Fibroblast of lung (primary cell): ENCODE measurements at regions not wholly inside any gene's neighbourhood (a gene's known extent, or its start where the extent isn't known, plus 50 kb on each side); places are given as distances from the start of the nearest gene placed in this dataset.

ENCODE experiments used
- DNase-seq, 2 donors: peaks; one replicate each; pipeline versions ENCODE4 v3.0.0 to v3.0.0-alpha.2; 2010; ENCODE audit warnings: low read depth in 2 of 2
- H2AFZ ChIP-seq: 2 replicates; pipeline ENCODE4 v1.5.1; 2012; ENCODE audit warnings: low read length, control low read depth, inconsistent platforms
- H3K27ac ChIP-seq: 2 replicates; pipeline ENCODE4 v1.5.1; 2011; ENCODE audit warnings: low read length, control low read depth; ENCODE audit not compliant: insufficient read depth
- H3K27me3 ChIP-seq: 2 replicates; pipeline ENCODE4 v1.5.1; 2011; ENCODE audit warnings: mild to moderate bottlenecking, low read length; ENCODE audit not compliant: control insufficient read depth, insufficient read depth
- H3K36me3 ChIP-seq: 2 replicates; pipeline ENCODE4 v1.5.1; 2011; ENCODE audit warnings: low read length; ENCODE audit not compliant: control insufficient read depth, insufficient read depth
- H3K4me1 ChIP-seq: 2 replicates; pipeline ENCODE4 v1.5.1; 2011; ENCODE audit warnings: low read length; ENCODE audit not compliant: control insufficient read depth, insufficient read depth; ENCODE audit errors: extremely low read depth
- H3K4me2 ChIP-seq: 2 replicates; pipeline ENCODE4 v1.5.1; 2011; ENCODE audit warnings: low read length, control low read depth; ENCODE audit not compliant: insufficient read depth; ENCODE audit errors: extremely low read depth
- H3K4me3 ChIP-seq, 4 experiments: fragments of 200-600 bp in 1 of 4; sonication (generic) in 1 of 4; replicated peaks in 1 of 4; 2 replicates each; pipeline ENCODE4 v1.5.1; 2011 to 2016; ENCODE audit warnings: low read length in 4 of 4, low read depth in 3 of 4, mild to moderate bottlenecking in 3 of 4, control low read depth in 2 of 4, inconsistent platforms in 1 of 4, mixed read lengths in 1 of 4; ENCODE audit not compliant: insufficient read depth in 1 of 4; ENCODE audit errors: control extremely low read depth in 1 of 4
- H3K79me2 ChIP-seq: 2 replicates; pipeline ENCODE4 v1.5.1; 2012; ENCODE audit warnings: mild to moderate bottlenecking, low read length, inconsistent platforms; ENCODE audit not compliant: control insufficient read depth, insufficient read depth
- H3K9ac ChIP-seq: 2 replicates; pipeline ENCODE4 v1.5.1; 2011; ENCODE audit warnings: mild to moderate bottlenecking, low read length, control low read depth; ENCODE audit not compliant: insufficient read depth
- H3K9me3 ChIP-seq: 2 replicates; pipeline ENCODE4 v1.5.1; 2012; ENCODE audit warnings: low read depth, low read length; ENCODE audit not compliant: control insufficient read depth, insufficient read depth
- H4K20me1 ChIP-seq: 2 replicates; pipeline ENCODE4 v1.5.1; 2011; ENCODE audit warnings: low read length; ENCODE audit not compliant: control insufficient read depth, insufficient read depth; ENCODE audit errors: extremely low read depth
- EZH2 ChIP-seq: IDR thresholded peaks from 2 replicates; pipeline ENCODE4 v1.5.1; 2012; ENCODE audit warnings: low read length, control low read depth, mild to moderate bottlenecking; ENCODE audit errors: missing control alignments
- TF ChIP-seq, protein P1 (sequence below), 2 donors: IDR thresholded peaks in 1 of 2; conservative IDR thresholded peaks in 1 of 2; 1 replicate in 1 of 2; 2 replicates in 1 of 2; pipeline ENCODE4 v1.5.1; 2011 to 2012; ENCODE audit warnings: low read length in 2 of 2, control low read depth in 1 of 2, inconsistent platforms in 1 of 2, low read depth in 1 of 2, mild to moderate bottlenecking in 1 of 2

DNA sequence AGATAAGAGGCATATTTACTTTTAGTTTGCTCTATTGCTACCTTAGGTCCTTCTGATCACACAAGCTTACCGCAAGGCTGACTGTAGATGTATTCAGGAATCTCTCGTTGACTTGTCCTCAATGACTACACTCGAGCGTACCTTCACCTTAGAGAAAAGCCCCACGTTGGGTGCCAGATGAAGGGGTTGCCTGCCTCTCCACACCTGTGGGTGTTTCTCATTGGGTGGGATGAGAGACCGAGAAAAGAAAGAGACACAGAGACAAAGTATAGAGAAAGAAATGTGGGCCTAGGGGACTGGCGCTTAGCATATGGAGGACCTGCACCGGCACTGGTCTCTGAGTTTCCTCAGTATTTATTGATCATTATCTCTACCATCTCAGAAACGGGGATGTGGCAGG lies 51.8 kb downstream of the ASCL4 start:
- H3K4me1 ChIP-seq: no peaks in the 10 kb centered on the region
- H4K20me1 ChIP-seq: no peaks in the 10 kb centered on the region
- no peak overlapping the region for H2AFZ ChIP-seq
- TF ChIP-seq, protein P1, sequence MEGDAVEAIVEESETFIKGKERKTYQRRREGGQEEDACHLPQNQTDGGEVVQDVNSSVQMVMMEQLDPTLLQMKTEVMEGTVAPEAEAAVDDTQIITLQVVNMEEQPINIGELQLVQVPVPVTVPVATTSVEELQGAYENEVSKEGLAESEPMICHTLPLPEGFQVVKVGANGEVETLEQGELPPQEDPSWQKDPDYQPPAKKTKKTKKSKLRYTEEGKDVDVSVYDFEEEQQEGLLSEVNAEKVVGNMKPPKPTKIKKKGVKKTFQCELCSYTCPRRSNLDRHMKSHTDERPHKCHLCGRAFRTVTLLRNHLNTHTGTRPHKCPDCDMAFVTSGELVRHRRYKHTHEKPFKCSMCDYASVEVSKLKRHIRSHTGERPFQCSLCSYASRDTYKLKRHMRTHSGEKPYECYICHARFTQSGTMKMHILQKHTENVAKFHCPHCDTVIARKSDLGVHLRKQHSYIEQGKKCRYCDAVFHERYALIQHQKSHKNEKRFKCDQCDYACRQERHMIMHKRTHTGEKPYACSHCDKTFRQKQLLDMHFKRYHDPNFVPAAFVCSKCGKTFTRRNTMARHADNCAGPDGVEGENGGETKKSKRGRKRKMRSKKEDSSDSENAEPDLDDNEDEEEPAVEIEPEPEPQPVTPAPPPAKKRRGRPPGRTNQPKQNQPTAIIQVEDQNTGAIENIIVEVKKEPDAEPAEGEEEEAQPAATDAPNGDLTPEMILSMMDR (conservative IDR thresholded peaks at IDR 0.05 in 1 of 2, IDR thresholded peaks at IDR 0.05 in 1 of 2; ENCODE audit: low read depth in 1 of 2, low read length in 2 of 2): no peak
- TF ChIP-seq EZH2: no peak
- H3K4me3 ChIP-seq: no peak overlapping the region
- H3K27me3 ChIP-seq: no peaks in the 10 kb centered on the region
- H3K79me2 ChIP-seq: no peaks in the 10 kb centered on the region
- DNase-seq: no peak
- no peaks in the 10 kb centered on the region for H3K9me3 ChIP-seq
- H3K36me3 ChIP-seq: no peaks in the 10 kb centered on the region
- H3K27ac ChIP-seq: no peak overlapping the region
- H3K4me2 ChIP-seq: no peak overlapping the region
- no peak overlapping the region for H3K9ac ChIP-seq

DNA sequence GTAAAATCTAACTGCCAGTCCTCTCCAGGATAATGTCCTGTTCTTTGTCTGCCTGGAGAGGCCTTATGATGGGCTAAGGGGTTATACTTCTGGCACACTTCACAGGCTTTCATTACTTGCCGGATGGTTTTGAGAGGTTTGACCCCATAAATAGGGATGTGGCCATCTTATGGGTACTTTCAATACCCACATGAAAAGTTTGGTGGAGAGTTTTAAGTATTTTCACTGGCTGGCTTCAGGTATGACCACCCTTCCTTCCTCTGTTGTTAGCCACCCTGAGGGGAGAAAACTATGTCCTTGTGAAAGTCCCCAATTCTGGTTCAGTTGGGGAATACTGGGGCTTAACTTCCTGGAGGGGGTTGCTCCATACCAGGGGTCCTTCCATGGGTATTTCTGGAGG lies 54.8 kb downstream of the ASCL4 start:
- Histone ChIP-seq H3K4me3 (no peak overlapping the region), H3K4me1 (no peaks in the 10 kb centered on the region), H4K20me1 (no peaks in the 10 kb centered on the region), H3K9me3 (no peaks in the 10 kb centered on the region), H3K27ac (no peak overlapping the region), H3K36me3 (no peaks in the 10 kb centered on the region), H2AFZ (no peak overlapping the region), H3K9ac (no peak overlapping the region), H3K27me3 (no peaks in the 10 kb centered on the region), H3K79me2 (no peaks in the 10 kb centered on the region), H3K4me2 (no peak overlapping the region)
- no peak for DNase-seq
- TF ChIP-seq EZH2: no peak
- TF ChIP-seq, protein P1 (conservative IDR thresholded peaks at IDR 0.05 in 1 of 2, IDR thresholded peaks at IDR 0.05 in 1 of 2; ENCODE audit: low read depth in 1 of 2, low read length in 2 of 2): no peak

DNA sequence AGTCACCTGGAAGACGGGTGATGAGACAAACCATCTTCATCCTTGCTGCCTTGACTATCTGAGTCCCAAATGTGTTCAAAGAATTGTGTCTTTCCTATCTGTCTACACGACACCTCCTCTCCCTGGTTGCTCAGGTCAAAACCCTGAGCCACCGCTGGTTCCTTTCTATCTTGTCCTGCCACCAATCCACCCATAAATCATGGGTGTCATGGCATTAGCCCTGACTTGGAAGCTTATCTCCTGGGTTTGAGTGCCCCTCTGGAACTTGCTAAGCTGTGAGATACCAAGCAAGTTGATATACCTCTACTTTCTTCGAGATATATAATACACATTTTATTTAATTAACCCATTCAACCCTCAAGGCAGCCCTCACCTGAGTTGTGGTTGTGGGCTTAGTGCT lies 57.9 kb downstream of the ASCL4 start:
- H3K9me3 ChIP-seq: no peaks in the 10 kb centered on the region
- H3K27ac ChIP-seq: no peak overlapping the region
- no peak for TF ChIP-seq EZH2
- TF ChIP-seq, protein P1 (conservative IDR thresholded peaks at IDR 0.05 in 1 of 2, IDR thresholded peaks at IDR 0.05 in 1 of 2; ENCODE audit: low read depth in 1 of 2, low read length in 2 of 2): no peak
- H2AFZ ChIP-seq: no peak overlapping the region
- H3K27me3 ChIP-seq: no peaks in the 10 kb centered on the region
- no peaks in the 10 kb centered on the region for H4K20me1 ChIP-seq
- DNase-seq: no peak
- no peaks in the 10 kb centered on the region for H3K36me3 ChIP-seq
- no peak overlapping the region for H3K9ac ChIP-seq
- H3K4me2 ChIP-seq: no peak overlapping the region
- no peaks in the 10 kb centered on the region for H3K4me1 ChIP-seq
- no peak overlapping the region for H3K4me3 ChIP-seq
- no peaks in the 10 kb centered on the region for H3K79me2 ChIP-seq
